OCI-LY1 (cell line): ENCODE measurements at regions not wholly inside any gene's neighbourhood (a gene's known extent, or its start where the extent isn't known, plus 50 kb on each side); places are given as distances from the start of the nearest gene placed in this dataset.

ENCODE experiments used
- CTCF ChIP-seq: fragments of 200-600 bp; sonication (generic), shearing (Covaris generic); IDR thresholded peaks from 2 replicates; pipeline ENCODE4 v1.5.1; 2017; ENCODE audit warnings: mild to moderate bottlenecking, antibody characterized with exemption, low read length, moderate library complexity, mixed read lengths
- EZH2 ChIP-seq: fragments of 200-600 bp; sonication (generic), shearing (Covaris generic); IDR thresholded peaks from 2 replicates; pipeline ENCODE4 v1.8.0; 2017; ENCODE audit warnings: borderline replicate concordance, mixed run types, mild to moderate bottlenecking, antibody characterized with exemption, low read length, moderate library complexity, mixed read lengths

- no peak for TF ChIP-seq CTCF
- TF ChIP-seq EZH2 = no peak
These were observed 76.2 kb upstream of the ESX1 start for GRCh38 chrX:104330966-104331365.
